ENCODE measurements at regions not wholly inside any gene's neighbourhood (a gene's known extent, or its start where the extent isn't known, plus 50 kb on each side); places are given as distances from the start of the nearest gene placed in this dataset.
"Not testable (repeated sequence)": the region's sequence is repeated elsewhere in the genome, so short reads cannot be mapped to it uniquely, and the experiment has no call there.

DNA sequence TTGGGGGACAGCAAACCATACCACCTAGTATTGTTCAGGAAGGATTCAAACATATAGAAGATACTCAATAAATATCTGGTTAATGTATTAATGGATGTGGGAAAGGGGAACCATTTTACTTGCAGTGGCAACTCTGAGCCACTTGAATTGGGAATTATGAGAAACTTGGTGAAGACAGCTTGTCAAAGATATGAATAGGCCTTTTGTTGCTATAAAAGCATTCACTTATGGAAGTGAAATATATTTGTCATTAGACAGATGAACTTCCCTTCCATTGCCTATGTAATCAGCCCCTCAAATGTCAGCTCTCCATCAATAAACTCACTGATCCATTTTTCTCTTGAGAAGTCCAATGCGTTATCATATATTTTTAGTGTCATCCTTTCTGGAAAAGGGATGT lies 56.1 kb downstream of the GPR85 start:
- DNase-seq, result no peak

GRCh38 chr7:113026941-113027340 lies 59.7 kb downstream of the GPR85 start:
- DNase-seq, result no peak

DNA sequence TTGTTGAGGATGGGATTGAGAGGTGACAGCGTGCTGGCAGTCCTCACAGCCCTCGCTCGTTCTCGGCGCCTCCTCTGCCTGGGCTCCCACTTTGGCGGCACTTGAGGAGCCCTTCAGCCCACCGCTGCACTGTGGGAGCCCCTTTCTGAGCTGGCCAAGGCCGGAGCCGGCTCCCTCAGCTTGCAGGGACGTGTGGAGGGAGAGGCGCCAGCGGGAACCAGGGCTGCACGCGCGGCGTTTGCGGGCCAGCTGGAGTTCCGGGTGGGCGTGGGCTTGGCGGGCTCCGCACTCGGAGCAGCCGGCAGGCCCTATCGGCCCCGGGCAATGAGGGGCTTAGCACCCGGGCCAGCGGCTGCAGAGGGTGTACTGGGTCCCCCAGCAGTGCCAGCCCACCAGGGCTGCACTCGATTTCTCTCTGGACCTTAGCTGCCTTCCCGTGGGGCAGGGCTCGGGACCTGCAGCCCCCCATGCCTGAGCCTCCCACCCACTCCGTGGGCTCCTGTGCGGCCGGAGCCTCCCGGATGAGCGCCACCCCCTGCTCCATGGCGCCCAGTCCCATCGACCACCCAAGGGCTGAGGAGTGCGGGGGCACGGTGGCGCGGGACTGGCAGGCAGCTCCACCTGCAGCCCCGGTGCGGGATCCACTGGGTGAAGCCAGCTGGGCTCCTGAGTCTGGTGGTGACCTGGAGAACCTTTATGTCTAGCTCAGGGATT lies 69.3 kb downstream of the GPR85 start:
- DNase-seq, result not testable (repeated sequence)

DNA sequence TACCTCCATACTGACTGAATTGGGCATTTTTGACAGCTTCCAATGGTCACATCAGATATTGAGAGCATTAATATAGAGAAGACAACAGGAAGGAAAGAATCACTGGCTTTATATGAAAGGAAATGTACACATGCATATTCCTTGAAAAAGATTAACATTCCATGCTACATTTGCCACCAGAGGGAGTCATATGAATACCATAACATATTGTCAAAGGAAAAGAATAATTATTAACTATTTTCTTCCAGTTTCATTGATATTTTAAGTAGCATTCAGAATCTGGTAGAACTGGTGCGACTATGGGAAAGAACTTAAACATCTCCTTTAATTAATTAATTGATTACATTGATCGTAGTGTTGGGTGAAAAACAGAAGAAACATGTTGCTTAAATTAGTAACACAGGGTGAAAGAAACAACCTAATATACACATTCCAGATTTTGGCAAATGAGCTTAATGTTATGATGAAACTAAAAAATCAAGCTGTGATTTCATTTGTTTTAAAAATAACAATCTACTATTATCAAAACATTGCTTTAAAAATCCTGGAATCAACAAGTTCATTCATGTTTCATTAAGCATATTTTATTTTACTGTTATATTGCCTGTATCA lies 71.5 kb downstream of the GPR85 start:
- DNase-seq, result no peak

GRCh38 chr7:113013761-113014449 lies 72.7 kb downstream of the GPR85 start:
- DNase-seq, result no peak

DNA sequence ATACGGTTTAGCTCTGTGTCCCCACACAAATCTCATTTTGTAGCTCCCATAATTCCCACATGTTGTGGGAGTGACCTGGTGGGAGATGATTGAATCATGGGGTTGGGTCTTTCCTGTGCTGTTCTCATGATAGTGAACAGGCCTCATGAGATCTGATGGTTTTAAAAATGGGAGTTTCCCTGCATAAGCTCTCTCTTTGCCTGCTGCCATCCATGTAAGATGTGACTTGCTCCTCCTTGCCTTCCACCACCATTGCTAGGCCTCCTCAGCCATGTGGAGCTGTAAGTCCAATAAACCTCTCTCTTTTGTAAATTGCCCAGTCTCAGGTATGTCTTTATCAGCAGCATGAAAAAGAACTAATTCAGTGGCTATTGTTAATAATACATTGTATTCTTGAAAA lies 73.8 kb downstream of the GPR85 start:
- not testable (repeated sequence) for DNase-seq

DNA sequence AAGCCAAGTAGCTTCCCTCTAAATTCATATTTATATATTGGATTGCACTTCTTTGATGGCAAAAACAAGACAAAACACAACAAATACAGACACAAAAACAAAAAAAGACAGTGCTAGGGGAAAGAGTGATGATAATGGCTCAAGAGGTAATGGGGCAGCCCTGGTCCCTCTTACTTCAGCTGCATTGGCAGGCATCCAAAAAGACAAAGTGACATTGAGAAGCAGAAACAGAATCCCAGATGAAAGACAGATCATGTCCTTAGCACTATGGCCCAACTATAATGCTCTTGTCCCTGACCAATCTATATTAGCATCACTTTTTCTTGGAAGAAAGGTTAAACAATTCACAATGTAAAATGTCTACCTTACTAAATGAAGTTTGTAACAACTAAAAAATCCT lies 76.2 kb downstream of the GPR85 start:
- DNase-seq, result no peak

- no peak for DNase-seq
Measured at GRCh38 chr7:113008755-113009154, 77.9 kb downstream of the GPR85 start.

- DNase-seq, result no peak
Measured at GRCh38 chr7:113004726-113005454, 81.7 kb downstream of the GPR85 start.

DNA sequence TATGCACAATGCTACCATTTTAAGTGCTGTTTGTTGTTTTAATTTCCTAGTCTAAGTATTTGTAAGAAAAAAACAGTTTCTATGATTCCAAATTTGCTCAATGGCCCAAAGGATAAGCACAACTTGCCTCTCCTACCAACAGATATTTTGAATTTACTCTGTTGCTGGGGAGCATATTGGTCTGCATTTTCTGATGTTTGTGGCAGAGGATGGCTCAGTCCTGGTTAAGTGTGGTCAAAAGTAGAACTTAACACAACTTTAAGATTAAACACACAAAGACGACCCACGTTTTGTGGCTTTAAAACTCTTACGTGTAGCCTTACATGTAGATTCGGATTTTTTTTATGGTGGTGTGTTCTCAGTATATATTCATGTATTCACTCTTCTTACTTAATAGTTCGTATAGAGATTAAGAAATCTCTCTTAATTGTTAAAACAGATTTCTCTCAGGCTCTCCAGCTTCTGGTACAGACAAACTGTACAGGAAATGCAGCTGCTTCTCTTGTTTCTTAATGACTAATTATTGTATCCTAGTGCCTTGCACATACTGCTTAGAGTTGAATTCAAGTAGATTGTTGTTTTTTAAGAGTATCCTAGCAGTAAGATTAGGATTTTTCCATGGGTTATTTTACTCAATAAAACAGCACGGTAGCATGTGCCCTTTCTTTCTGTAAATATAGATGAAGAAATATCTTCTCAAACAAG lies 86.2 kb downstream of the GPR85 start:
- no peak for DNase-seq

- DNase-seq, result no peak
Measured at GRCh38 chr7:112997831-112998230, 88.8 kb downstream of the GPR85 start.

DNA sequence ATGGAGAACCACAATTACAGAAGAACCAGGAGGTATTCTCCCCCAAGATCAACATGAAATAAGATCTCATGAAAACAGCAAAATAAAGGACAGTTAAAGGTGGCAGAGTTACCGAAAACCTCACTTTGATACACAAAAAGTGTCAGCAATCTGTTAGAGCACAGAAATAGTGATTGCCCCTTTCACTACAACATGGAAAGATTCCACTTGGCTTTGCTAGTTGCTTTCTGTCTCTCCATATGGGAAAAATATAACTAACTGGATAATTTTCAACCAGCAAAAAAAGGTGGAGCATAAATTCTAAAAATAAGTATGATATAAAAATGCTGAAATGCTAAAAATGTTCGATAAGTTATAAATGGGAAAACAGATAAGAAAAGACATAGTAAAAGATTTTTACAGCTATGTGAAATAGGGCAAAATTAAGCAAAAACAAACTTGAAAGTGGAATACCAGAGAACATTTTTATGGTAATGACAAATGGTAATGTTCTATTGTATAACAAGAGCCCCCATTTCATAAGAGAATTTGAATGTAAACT lies 90.2 kb downstream of the GPR85 start:
- DNase-seq, result no peak

DNA sequence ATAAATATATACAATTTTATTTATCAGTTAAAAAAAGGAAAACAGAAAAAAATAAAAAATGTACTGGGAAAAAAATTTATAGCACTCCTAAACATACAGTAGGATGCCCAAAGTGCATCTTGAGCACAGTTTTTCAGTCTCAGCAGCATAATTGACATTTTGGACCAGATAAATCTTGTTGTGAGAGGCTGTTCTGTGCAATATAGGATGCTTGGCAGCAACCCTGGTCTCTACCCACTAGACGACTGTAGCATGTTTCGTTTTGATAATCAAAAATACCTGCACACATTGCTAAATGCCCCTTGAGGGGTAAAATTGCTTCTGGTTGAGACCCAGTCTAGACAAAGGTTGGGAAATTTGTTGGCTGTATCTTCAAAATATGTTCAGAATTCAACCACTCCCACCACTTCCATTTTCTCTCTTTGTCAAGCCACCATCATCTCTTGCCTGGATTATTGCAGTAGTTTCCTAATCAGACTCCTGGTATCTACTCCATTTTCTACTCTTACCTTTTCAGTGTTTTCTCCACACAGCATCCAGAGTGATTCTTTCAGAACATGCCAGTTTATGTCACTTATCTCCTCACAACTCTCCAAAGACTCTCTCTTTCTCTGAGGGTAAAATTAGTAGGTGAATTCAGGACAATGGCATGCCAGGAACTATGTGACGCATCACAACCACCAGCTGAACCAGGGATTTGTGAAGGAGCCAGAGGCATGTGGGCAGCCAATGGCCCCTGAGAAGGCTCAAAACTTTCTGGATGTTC lies 91.4 kb downstream of the GPR85 start:
- DNase-seq, result no peak

GRCh38 chr7:112994656-112995055 lies 92.0 kb downstream of the GPR85 start:
- no peak for DNase-seq

- DNase-seq, result no peak
Measured at GRCh38 chr7:112990624-112991023, 96.0 kb downstream of the GPR85 start.

- DNase-seq, result no peak
Measured at GRCh38 chr7:112989531-112989930, 97.1 kb downstream of the GPR85 start.

DNA sequence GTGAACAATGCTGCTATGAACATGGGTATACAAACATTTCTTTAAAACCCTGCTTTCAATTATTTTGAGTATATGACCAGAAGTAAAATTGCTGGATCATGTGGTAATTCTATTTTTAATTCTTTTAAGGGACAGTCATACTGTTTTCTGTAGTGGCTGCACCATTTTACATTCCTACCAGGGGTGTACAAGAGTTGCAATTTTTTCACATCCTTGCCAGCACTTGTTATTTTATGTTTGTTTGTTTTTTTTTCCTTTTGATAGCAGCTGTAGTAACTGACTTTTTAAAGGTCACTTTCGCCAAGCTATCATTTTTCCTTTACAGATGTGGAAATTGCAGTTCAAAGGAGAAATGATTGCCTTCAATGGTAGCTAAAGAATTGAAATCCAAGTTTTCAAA lies 99.5 kb downstream of the GPR85 start:
- no peak for DNase-seq

DNA sequence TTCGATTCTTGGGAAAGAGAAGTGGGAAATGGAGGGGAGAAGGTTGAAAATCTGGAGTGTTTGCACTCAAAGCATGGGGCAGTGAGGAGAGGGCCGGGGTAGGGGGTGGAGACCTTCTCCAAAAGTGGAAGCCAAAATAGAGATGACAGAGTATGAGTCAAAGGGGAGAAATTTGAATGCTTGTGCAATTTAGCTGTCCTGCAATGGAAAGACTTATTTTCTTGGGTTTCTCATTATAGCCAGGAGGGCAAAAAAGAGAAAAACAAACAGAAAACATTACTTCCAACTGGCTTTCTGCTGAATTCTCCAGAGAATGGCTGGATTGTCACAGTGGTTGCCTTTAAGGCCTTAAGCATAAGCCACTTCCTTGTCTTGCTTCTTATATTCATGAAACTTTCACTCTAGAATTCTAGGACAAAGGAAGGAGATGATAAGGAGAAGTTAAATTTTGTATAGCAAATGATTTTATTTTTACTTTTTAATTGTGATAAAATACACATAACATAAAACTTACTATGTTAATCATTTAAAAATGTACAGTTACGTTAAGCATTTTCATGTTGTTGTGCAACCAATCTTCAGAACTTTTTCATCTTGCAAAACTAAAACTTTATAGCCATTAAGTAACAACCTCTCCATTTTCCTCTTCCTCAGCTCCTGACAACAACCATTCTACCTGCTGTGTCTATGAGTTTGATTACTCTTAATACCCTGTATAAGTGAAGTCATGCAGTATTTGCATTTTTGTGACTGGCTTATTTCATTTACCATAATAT lies 100.2 kb downstream of the GPR85 start:
- no peak for DNase-seq

- DNase-seq, result no peak
Measured at GRCh38 chr7:112985377-112985987, 101.1 kb downstream of the GPR85 start.

DNA sequence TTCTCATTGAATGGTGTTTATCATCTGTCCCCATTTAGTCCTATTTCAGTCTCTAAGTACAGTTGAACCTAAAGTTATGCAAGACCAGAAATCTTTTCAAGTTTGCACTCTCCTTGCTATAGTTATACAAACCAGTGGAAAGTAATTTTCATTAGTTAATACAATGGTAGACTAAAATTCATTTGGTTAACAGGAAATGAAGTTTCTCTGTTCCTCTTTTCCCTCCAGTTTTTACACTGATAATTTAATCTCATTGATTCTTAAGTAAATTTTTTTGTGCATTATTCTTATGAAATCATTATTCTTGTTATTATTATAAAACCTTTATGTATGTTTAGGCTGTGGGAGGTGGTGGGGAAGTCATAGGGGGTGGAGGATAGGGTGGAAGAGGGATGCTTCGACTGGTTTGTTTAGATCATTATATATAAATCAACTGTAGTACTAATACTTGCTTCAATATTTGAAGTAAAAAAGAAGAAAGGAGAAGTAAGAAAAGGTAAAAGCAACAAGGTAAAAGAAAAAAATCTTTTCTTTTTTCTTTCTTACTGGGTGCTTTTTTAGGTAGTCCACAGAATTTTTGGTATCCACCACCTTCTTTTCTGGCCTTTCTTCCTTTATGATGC lies 104.1 kb downstream of the GPR85 start:
- DNase-seq, result no peak

Data from activated CD4-positive, alpha-beta T cell treated with anti-CD3 and anti-CD28 coated beads, Interleukin-2, amount 50 U/mL, for 1 hour (primary cell).